ENCODE measurements at regions not wholly inside any gene's neighbourhood (a gene's known extent, or its start where the extent isn't known, plus 50 kb on each side); places are given as distances from the start of the nearest gene placed in this dataset.

DNA sequence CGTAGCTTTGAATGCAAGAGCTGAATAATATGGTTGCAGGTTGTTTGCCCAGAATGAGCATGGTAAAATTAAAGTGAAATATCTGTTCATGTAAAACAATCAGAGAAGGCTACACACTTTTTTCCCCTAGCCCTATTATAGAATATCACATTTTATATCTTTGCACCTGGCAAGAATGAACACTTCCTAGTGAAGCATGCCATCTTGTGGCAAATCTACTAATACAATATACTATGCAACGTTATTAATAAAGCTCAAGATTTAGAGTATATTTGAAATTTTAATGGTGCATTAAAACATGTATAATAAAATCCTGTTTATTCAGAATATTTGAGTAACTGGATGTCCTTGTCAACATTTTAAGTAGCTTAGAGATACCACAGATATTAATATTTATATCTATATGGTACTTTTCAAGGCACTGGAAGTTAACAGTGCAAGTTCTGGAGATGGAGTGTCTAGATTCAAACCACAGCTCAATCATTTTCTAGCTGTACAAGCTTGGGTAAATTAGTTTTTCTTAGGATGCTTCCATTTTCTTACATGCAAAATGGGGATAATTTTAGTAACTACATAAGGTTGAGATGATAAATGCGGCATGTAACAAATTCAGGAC lies 643.1 kb upstream of the SEMA3D start:
- DNase-seq (peak in 1 of 3 donors; percentile 18), ATAC-seq (no peak)
- Histone ChIP-seq H3K36me3 (ENCODE audit: low read depth) (no peaks in the 10 kb centered on the region), H3K4me3 (no peak overlapping the region), H3K9me3 (no peaks in the 10 kb centered on the region), H3K4me1 (ENCODE audit: low read depth) (no peaks in the 10 kb centered on the region)
- intact Hi-C loops (cut with DNase I, micrococcal nuclease), result no loop called here
- TF ChIP-seq, protein P1, sequence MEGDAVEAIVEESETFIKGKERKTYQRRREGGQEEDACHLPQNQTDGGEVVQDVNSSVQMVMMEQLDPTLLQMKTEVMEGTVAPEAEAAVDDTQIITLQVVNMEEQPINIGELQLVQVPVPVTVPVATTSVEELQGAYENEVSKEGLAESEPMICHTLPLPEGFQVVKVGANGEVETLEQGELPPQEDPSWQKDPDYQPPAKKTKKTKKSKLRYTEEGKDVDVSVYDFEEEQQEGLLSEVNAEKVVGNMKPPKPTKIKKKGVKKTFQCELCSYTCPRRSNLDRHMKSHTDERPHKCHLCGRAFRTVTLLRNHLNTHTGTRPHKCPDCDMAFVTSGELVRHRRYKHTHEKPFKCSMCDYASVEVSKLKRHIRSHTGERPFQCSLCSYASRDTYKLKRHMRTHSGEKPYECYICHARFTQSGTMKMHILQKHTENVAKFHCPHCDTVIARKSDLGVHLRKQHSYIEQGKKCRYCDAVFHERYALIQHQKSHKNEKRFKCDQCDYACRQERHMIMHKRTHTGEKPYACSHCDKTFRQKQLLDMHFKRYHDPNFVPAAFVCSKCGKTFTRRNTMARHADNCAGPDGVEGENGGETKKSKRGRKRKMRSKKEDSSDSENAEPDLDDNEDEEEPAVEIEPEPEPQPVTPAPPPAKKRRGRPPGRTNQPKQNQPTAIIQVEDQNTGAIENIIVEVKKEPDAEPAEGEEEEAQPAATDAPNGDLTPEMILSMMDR (IDR thresholded peaks at IDR 0.05), result no peak

DNA sequence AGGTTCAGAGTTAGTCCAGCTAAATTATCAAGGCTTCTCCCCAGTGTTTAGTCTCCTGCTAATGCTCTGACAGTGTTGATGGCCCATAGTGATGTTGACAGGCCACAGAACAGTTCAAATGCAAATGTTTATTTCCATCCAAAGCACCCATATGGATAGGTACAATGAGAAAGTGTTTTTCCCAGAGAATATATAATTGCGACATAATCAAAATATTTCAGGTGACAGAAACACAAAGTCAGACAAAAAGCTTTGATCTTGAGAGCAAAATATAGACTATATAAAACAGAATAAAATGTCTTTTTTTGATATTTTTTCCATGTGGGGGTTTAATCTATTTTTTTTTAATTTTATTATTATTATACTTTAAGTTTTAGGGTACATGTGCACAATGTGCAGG lies 642.3 kb upstream of the SEMA3D start:
- DNase-seq (no peak), ATAC-seq (no peak)
- Histone ChIP-seq H3K4me1 (ENCODE audit: low read depth) (no peaks in the 10 kb centered on the region), H3K4me3 (no peak overlapping the region), H3K36me3 (ENCODE audit: low read depth) (no peaks in the 10 kb centered on the region), H3K9me3 (no peaks in the 10 kb centered on the region)
- intact Hi-C loops (cut with DNase I, micrococcal nuclease), result no loop called here
- TF ChIP-seq, protein P1 (IDR thresholded peaks at IDR 0.05), result no peak

DNA sequence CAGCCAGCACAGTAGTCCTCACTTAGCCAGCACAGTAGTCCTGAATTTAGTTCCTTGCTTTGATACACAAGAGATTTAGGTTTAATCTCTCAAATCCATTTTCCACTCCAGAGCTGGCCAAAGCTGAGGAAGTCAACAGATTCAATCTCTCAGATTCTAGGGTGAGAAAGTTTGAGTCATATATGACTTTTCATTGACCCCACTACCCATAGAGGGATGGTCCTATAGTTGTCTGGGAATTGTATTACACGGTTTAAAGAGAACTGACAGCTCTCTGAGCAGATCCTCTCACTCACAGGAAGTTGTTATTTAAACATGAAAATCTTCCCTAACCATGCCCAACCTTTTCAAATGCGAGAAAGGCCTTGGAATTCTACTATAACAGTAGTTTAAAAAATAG lies 641.8 kb upstream of the SEMA3D start:
- Histone ChIP-seq H3K4me3 (no peak overlapping the region), H3K36me3 (ENCODE audit: low read depth) (no peaks in the 10 kb centered on the region), H3K9me3 (no peaks in the 10 kb centered on the region), H3K4me1 (ENCODE audit: low read depth) (no peaks in the 10 kb centered on the region)
- ATAC-seq (no peak), DNase-seq (no peak)
- intact Hi-C loops (cut with DNase I, micrococcal nuclease), result no loop called here
- TF ChIP-seq, protein P1 (IDR thresholded peaks at IDR 0.05), result no peak

DNA sequence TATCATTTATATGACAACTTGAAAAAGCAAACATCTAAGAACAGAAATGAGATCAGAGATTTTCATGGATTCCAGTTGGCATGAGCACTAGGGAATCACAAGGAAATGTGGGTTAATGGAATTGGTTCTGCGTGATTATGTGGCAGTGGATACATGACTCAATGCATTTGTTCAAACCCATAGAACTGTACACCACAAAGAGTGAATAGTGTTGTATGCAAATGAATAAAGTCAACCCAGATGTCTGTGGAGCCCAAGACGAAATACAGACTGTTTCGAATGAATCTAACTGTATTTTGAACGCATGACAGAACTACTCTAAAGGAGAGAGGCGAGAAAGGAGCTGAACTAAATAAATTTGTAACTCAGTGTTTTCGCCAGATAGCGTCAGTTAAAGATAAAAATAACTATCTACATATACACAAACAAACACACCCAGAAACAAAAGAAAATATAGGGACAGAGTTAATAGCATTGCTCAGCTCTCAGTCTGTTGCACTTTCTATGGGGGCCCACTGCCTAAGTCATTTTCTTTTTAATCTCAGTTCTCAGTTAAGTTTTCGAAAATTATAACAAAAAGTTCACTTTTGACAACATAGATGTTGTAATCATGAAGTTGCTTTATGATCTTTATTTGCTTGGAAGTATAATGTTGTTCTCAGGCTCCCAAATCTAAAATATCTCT lies 636.7 kb upstream of the SEMA3D start:
- intact Hi-C loops (cut with DNase I, micrococcal nuclease), result no loop called here
- no peaks in the 10 kb centered on the region for H3K9me3 ChIP-seq
- H3K36me3 ChIP-seq (ENCODE audit: low read depth), result no peaks in the 10 kb centered on the region
- DNase-seq (no peak), ATAC-seq (no peak)
- TF ChIP-seq, protein P1 (IDR thresholded peaks at IDR 0.05), result no peak
- H3K4me1 ChIP-seq (ENCODE audit: low read depth), result no peaks in the 10 kb centered on the region
- H3K4me3 ChIP-seq, result no peak overlapping the region

DNA sequence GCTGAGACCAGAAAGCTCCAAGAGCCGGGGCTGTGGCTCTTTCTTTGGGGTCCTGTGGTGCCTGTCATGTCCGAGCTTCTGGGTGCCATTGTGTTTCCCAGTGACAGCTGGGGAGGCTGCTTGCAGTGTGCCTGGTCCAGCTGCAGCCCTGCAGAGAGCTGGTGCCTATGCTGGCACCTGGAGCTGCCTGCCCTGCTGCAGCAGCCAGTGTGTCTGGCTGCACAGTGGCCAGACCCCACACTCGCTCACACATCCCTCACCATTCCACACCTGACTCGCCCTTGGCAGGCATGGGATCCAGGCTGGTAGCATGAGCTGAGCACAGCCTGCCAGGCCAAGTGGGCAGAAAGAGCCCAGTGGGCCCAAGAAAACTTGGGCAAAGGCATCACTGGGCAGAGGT lies 635.1 kb upstream of the SEMA3D start:
- no peak for ATAC-seq
- TF ChIP-seq, protein P1 (IDR thresholded peaks at IDR 0.05), result no peak
- no peaks in the 10 kb centered on the region for H3K9me3 ChIP-seq
- intact Hi-C loops (cut with DNase I, micrococcal nuclease), result no loop called here
- DNase-seq, result no peak
- H3K4me3 ChIP-seq, result no peak overlapping the region
- H3K36me3 ChIP-seq (ENCODE audit: low read depth), result no peaks in the 10 kb centered on the region
- no peaks in the 10 kb centered on the region for H3K4me1 ChIP-seq (ENCODE audit: low read depth)
